OCI-M2 (cell line): ENCODE measurements at regions not wholly inside any gene's neighbourhood (a gene's known extent, or its start where the extent isn't known, plus 50 kb on each side); places are given as distances from the start of the nearest gene placed in this dataset.

ENCODE experiments used
- DNase-seq: peaks from one replicate; lab custom pipeline; 2025; ENCODE audit not compliant: unreplicated experiment; lab: John Stamatoyannopoulos, UW

DNA sequence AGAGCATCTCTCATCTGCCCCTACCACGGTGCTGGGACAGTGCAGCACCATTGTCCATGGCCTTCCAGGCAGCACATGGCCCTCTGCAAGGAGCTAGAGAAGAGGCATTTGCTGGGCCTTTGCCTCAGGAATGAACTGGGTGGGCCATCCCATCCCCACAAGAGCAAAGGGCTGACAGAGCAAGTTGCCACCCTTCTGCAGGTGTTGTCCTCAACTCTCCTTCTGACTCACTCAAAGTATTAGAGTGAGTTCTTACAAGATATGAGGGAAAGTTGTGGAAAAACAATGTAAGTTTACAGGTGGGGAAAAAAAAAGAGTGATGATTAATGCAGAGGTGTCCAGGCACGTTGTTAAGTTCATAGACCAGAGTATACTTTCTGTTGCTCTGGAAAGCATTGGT lies 261.2 kb downstream of the SKIDA1 start:
- no peak for DNase-seq

- DNase-seq: no peak
Observed at GRCh38 chr10:21263839-21264238, 261.6 kb downstream of the SKIDA1 start.

GRCh38 chr10:21263263-21263803 lies 262.1 kb downstream of the SKIDA1 start:
- no peak for DNase-seq

DNA sequence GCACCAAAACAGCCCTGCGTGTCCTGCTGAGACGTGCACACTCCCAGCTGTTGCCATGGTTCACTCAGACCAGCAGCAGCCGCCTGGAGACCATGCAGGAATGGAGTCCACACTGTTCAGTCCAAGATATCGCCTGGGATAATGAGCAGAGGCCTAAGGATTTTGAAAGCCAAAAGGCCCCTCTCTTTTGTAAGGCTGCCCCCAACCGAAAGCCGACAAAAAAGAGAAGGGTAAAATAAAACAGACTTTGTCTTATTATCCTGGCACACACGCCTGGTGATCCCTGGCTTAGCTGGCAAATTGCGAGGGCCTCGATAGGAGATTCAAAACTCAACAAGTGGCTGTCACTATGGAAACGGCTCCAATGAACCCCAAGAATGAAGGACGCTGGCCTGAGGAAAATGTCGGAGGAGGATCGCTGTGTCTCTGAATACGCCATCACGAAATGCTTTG lies 263.6 kb downstream of the SKIDA1 start:
- DNase-seq: no peak

DNA sequence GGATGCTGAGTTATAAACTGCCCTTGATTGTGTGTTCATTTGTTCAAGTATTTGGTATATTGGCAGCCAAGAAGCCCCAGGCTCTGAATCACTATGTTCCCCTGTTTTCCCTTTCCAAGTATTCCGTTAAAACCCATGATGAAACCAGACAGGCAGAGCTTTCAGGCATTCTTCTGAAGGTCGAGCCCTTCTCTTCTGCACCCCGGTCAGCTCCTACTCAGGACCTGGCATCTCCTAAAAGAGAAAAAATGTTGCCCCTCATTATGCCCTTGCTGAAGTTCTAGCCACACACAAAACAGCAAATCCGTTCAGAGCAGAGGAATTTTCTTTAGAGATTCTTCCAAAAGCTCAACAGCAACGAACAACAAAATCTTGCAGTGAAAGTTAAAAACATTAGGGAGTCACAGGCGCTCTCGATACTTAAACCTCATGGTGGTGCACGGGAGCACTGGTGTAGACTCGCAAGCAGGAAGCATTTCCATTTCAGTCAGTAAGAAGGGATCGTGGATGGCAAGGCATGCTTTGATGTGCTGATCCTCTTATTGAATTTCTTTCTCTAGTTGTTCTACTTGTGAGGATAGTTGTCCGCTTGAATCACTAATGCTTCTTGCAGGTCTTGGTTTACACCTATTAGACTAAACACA lies 264.9 kb downstream of the SKIDA1 start:
- no peak for DNase-seq

GRCh38 chr10:21260066-21260465 lies 265.4 kb downstream of the SKIDA1 start:
- DNase-seq: no peak

GRCh38 chr10:21257919-21258318 lies 267.6 kb downstream of the SKIDA1 start:
- no peak for DNase-seq

DNA sequence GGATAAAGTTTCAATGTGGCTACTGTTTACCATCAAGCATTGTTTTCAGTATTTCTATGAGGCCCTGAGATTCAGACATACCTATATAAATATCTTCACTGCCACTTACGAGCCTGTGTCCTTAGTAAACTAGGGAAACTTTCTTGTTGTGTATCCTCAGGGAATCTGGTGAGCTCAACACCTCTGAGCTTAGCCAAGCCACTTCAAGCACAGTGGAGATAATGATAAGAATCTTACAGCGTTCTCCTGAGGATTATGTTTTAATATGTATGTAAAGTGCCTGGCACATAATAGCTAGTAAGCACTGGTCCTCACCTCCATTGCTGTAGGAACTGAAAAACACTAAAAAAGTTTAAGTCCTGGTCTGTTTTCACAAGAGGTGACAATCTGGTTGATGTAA lies 268.3 kb downstream of the SKIDA1 start:
- no peak for DNase-seq

- DNase-seq: no peak
Observed at GRCh38 chr10:21249435-21249834, 276.0 kb downstream of the SKIDA1 start.

DNA sequence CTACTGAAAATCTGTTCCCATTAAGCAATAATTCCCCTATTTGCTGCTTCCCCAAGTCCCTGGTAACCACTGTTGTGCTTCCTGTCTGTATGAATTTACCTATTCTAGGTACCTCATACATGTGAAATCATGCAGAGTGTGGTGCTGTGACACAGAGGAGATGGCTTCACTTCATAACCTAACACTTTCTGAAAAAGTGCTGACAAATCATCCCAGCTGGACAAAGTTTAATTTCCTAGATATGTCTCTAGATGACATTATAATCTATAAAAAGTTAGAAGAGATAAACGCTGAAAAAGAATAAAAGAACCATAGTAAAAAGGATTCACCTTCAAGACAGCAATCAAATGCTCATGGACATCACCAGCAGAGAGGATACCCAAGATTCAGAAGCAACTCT lies 277.9 kb downstream of the SKIDA1 start:
- no peak for DNase-seq

DNA sequence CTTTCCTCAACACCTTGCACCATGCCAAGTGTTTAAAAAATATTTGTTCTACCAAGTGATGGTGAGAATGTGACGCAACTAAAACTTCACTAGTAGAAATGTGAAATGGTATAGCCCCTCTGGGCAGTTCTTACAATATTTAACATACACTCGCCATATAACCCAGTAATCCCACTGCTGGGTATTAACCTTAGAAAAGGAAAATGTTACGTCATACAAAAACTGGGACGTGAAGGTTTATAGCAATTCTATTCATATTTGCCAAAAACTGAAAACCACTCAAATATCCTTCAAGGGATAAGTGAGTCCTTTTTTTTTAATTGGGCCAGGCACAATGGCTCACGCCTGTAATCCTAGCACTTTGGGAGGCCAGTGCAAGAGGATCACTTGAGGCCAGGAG lies 279.3 kb downstream of the SKIDA1 start:
- no peak for DNase-seq

GRCh38 chr10:21243748-21244257 lies 281.7 kb downstream of the SKIDA1 start:
- no peak for DNase-seq

DNA sequence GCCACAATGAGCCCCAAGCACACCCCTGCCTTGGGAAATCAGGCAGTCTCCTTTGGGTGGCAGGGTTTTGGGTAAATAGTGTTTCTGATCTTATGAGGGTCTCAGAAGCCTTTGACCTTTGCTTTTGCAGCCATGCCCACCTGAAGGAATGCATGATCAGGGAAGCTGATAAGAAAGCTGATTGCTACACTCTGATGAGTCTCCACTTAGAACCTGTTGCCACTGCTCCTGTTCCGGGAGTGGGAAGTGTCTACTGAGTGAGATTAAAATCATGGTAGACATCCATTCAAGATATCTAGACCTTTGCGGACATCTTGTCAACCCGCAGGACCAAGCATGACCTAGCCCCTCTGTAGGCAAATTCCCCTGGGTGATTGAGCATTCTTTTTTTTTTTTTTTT lies 282.6 kb downstream of the SKIDA1 start:
- DNase-seq: no peak

GRCh38 chr10:21238717-21239116 lies 286.8 kb downstream of the SKIDA1 start:
- no peak for DNase-seq

DNA sequence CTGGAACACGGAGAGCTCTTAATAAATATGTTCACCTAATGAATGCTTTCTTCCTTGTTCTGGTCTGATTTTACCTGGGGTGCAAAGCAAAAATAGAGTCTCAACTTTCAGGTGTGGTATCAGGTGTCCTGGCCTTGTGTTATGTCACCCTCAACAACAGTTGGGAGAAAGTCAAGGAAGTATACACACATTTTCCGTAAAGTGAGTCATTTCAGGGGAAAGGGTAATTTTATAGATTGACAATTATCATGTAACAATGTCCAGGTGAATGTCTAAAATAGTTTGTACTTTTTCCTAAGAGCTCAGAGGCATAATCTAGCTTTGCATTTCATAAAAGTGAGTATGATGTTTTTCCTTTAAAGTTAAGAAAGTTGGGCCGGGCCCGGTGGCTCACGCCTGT lies 287.4 kb downstream of the SKIDA1 start:
- no peak for DNase-seq

GRCh38 chr10:21234761-21235160 lies 290.7 kb downstream of the SKIDA1 start:
- no peak for DNase-seq

DNA sequence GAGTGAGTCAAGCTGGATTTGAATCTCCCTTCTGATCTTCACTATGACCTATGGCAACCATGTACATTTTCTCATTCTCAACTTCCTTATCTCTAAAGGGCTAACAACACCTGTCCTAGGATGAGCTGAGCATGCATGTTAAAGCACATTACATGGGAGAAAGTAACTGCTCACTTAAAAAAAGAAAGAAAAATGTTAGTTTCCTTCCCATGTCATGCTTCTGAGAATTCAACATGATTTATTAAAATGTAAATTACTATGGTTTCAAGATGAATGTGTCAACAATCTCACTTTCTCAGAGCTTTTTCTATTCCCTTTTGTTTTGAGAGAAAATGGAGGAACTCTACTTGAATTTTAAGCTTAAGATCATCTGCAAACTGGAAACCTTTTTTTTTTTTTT lies 295.3 kb downstream of the SKIDA1 start:
- no peak for DNase-seq

DNA sequence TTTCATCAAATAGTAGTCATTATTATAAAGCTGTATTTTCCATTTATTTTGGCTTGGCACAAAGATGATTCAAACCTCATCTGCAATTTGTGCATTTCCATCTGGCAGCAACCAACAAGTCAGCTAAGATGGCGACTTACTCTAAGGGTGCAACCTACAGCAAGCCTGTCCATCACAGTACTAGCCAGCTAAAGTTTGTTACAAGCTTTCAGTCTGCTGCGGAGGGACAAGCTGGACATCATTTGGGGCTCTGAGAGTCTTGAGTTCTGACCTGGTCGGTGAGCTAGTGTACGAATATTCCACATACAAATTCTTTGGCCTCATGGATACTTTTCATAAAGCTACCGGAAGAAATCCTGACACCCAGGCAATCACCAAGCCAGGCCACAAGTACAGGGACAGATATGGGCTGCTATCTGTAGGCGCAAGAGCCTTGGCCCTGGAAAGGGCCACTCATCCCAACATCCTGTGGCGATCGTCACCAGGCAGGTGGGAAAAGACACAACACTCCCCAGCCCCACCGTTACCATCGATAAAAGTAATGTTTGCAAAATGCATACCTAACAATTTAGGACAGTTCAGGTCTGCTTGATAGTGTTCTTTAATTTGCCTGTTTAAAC lies 307.6 kb downstream of the SKIDA1 start:
- no peak for DNase-seq

DNA sequence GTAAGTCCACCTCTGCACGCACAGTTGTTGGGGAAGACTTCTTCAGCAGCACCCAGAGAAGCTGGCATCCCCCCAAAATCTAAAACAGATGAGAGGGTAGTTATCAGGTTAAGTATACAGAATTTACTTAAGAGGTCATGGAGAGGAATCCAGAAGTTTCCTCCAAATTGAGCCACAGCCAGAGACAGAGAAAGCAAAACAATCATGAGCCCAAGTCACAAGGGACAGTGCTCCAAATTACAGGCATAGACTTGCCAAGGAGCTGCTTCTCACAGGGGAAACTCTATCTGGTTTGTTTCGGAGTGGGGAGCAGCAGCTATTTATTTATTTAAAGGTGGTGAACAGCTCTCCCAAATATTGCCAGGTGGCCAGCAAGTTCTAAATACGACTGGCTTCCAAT lies 308.4 kb downstream of the SKIDA1 start:
- DNase-seq: no peak

DNA sequence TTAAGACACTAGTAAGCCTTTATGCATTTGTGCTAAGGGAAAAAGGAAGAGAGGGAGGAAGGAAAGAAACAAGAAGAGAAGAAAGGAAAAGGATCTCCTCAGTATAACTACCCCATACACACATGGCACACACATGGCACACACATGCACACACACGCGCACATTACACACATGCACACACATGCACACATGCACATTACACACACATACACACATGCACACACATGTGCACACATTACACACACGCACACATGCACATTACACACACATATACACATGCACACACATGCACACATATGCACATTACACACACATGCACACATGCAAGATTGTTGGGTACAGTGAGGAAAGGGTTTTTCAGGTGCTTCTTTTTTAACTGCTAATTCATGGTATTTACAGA lies 311.2 kb downstream of the SKIDA1 start:
- no peak for DNase-seq

DNA sequence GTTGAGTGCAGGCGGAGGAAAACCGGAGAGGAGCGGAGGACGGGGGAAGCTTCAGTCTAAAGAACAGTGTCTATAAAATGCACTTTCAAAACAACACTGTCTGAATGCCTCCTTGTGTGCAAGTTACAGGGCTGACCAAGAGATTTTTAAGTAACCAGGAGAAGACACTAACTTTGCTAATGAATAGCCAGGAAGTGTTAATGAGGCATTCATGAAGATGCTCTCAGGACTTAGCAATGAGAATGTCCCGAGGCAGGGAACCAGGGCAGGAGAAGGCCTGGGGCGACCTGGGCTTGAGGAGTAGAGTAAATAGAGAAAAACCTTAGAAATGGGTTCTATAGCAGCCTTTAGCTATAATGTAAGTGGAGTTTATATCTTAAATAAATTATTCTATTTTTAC lies 312.1 kb downstream of the SKIDA1 start:
- DNase-seq: no peak

- no peak for DNase-seq
Observed at GRCh38 chr10:21212912-21213311, 312.6 kb downstream of the SKIDA1 start.

DNA sequence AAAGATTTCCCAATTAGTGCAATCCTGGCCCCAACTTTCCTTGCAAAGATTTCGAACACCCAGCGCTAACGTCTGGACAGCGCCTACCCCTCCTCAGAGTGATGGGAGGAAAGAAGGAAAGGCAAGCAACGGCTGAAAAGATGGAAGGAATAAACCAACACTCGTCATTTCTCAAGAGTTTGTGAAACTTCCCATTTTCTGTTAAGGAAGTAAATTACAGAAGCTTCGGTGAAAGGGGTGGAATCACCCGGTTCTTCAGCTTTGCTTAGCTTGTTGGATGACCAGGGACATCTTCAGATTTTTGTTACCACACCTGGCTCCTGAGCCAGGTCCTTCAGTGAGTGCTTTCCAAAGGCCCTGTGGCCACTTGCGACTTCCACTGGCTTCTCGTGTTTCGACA lies 313.1 kb downstream of the SKIDA1 start:
- DNase-seq: no peak
